SIG-M5 treated with dmso at 0.1 percent for 504 hours (cell line): ENCODE measurements at regions not wholly inside any gene's neighbourhood (a gene's known extent, or its start where the extent isn't known, plus 50 kb on each side); places are given as distances from the start of the nearest gene placed in this dataset.

Experiments
- DNase-seq: peaks from one replicate; lab custom pipeline; 2025; ENCODE audit not compliant: unreplicated experiment; lab: John Stamatoyannopoulos, UW

GRCh38 chr2:147792966-147793617 is 51.7 kb upstream of the ACVR2A start:
- no peak for DNase-seq

DNA sequence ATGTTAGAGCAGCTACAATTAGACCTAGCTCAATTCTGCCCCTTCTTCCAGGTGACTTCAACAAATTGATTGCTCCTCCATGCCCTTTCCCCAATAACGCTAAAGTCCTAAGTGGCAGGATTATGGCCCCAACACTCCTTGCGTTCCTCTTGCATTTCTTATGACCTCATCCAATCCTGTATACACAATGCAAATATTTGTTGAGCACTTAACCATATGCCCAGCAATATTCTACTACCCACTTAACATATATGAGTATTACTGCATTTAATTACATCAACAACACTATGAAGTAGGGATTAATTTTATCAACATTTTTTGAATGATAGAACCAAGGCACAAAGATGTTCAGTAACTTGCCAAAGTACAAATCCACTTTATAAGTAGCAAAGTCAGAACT is 54.2 kb upstream of the ACVR2A start:
- no peak for DNase-seq

GRCh38 chr2:147789720-147790119 is 55.1 kb upstream of the ACVR2A start:
- DNase-seq: no peak

GRCh38 chr2:147789287-147789686 is 55.5 kb upstream of the ACVR2A start:
- no peak for DNase-seq

DNA sequence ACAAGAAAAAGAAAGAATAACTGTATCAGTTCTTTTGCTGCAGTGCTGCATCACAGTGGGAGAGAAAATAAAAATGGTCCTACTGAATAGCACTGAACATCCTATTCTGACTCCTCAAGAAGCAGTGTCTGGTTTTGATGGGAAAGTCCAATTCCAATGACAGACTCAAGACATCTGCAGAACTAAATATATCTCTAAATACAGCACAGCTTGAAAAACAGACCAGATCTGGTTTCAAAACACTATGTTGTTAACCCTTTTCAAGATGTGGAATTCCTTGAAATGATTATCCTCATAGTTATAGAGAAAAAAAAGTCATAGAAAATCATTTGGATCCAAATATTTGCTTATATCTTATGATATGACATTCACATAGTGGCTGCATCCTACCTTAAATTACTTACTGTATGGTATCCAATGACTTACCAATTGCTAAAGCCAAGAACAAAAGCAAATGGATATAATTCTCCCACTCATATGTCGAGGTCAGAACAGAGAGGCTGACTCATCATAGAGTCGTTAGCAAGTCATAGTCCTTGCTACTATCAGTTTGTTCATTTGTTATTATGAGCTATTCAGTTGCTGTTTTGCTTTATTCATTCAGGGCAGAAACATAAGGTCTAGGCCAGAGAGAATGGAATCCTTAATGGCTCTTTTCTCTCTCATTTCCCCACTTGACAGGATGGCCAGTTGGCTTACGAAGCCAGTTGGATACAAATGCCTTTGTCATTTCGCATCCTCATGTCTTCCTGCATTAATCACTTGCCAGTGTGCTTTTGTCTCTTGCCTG is 62.5 kb upstream of the ACVR2A start:
- no peak for DNase-seq

GRCh38 chr2:147779440-147779839 is 65.4 kb upstream of the ACVR2A start:
- no peak for DNase-seq

- no peak for DNase-seq
These were observed 67.4 kb upstream of the ACVR2A start for GRCh38 chr2:147777394-147777793.

- no peak for DNase-seq
These were observed 70.0 kb upstream of the ACVR2A start for GRCh38 chr2:147774805-147775204.

GRCh38 chr2:147773479-147773878 is 71.3 kb upstream of the ACVR2A start:
- DNase-seq: no peak

DNA sequence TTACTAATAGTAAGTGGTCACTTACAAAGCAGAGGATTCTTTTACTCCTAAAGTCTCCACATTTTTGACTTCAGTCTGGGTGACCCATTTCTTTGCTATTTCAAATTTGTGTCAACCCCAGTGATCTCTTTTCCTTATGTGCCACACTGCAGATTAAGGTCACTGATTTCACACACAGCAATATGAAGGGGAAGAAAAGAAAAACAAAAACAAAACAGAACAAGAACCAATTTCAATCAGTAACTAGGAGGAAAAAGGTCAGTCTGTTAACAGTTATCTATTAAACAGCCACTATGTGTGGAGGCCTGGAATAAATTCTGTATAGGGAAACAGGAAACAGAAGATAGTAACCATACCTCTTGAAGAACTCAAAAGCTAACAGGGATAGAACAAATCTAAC is 72.0 kb upstream of the ACVR2A start:
- no peak for DNase-seq

DNA sequence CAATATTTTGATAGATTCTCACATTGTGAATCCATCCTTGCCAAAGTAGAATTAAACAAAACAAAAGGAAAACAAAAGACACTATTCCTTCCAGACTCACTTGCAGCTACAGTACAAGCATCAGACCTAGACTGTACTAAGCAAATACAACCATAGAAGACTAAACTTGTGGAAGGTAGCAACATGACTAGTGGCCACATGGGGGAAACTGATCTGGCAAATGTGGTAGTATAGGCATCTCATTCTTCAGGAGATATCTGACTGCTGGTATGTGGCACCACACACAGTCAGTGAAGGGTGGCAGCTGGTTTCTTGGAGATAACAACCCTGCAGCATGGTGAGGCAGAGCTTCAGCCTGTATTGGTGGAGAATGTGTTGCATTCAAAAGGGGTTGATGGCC is 81.0 kb upstream of the ACVR2A start:
- DNase-seq: no peak

DNA sequence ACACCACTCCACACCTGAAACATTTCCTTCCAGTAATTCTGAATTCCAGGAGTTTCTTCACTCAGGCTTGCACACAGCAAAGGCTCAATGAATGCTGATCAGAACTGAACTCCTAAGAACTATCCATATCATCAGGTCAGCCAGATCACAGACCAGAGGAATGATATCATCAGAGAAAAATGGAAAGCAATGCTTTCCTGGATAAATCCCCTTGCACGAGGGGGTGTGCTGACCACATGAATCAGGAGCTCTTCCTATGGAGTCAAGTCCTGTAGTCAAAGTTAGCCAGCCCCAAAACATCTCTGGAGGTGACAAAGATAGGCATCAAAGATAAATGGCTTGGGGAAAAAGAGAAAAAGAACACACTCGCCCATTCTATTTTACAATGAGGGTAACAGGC is 83.8 kb upstream of the ACVR2A start:
- DNase-seq: no peak

DNA sequence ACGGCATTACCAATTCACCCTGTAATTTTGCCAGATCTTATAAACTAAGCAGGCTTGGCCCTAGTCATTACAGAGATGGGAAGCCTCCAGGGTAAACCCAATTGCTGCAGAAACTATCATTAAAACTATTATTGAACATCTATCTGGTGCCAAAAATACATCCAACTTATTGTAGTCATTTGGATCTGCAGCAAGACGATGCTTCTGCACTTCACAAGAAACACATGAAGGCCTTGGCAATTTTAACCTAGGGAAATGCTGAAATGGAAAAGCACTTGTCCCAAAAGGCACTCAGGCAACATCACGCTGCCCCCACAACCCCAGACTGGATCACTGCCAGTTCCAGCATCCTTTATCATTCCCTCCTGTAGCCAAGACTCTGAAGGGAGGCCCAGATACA is 85.3 kb upstream of the ACVR2A start:
- DNase-seq: no peak

- DNase-seq: no peak
These were observed 86.0 kb upstream of the ACVR2A start for GRCh38 chr2:147758821-147759220.

DNA sequence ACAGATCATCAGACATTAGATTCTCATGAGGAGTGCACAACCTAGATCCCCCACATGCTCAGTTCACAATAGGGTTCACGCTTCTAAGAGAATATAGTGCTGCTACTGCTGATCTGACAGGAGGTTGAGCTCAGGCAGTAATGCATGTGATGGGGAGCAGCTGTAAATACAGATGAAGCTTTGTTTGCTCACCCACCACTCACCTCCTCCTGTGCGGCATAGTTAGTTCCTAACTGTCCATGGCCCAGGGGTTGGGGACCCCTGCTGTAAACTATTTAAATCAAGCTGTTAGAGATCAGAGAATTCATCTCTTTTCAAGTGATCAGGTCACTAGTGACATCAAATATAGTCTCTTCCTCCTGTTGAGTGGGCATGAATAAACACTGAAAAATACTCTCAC is 88.8 kb upstream of the ACVR2A start:
- no peak for DNase-seq

DNA sequence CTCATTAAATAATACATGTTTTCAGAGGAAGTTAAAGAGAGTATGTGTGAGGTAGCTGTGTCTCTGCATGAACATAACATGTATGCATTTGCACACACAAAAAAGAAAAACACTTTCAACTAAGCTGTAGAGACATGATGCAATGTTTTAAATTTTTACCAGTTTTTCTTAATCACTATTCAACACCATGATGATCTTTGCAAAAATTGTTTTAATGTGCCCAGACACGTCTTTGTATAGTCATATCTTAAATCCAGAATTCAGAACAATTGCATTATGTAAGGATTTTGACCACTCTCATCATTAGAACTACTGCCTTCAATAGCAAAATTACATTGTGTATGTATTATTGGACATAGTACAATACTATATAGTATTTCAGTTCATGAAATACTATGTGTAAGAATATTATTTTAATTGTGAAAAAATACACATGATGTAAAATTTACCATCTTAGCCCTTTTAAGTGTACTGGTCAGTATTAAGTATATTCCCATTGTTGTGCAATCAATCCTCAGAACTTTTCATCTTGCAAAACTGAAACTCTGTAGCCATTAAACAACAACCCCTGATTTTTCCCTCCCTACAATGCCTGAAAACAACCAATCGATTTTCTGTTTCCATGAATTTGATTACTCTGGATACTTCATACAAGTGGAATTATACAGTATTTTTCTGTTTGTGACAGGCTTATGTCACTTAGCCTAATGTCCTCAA is 104.5 kb upstream of the ACVR2A start:
- no peak for DNase-seq

GRCh38 chr2:147739508-147739907 is 105.3 kb upstream of the ACVR2A start:
- no peak for DNase-seq

GRCh38 chr2:147718831-147719230 is 126.0 kb upstream of the ACVR2A start:
- no peak for DNase-seq

DNA sequence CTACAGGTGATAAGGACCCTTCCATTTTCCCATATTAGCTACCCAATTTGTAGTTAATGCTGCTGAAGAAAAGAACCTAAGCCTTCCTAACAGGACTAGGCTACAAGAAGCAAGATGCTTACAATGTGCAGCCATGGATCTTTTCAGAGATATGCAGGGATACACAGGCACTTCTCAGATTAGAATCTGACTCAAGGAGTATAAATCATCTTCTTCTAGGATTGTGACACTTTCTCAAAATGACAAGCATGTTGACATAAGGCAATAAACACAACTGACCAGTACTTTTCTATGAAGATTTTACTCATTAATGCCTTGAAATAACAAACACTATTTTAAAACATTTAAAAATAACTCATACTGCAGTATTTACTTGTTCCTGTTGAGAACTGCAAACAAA is 127.9 kb upstream of the ACVR2A start:
- DNase-seq: no peak

GRCh38 chr2:147715807-147716206 is 129.0 kb upstream of the ACVR2A start:
- no peak for DNase-seq

GRCh38 chr2:147714582-147714981 is 130.2 kb upstream of the ACVR2A start:
- DNase-seq: no peak

- DNase-seq: no peak
These were observed 131.5 kb upstream of the ACVR2A start for GRCh38 chr2:147713349-147713748.
